Body of pancreas (tissue), 4 donors: ENCODE measurements at regions not wholly inside any gene's neighbourhood (a gene's known extent, or its start where the extent isn't known, plus 50 kb on each side); places are given as distances from the start of the nearest gene placed in this dataset.
A peak's percentile ranks its signal among the peaks of the same experiment; 100 is the strongest.

Experiments used
- ATAC-seq: fragments of 150-250 bp; one replicate; pipeline ENCODE4 v1.9.1; 2016
- DNase-seq, 4 donors: peaks; one replicate each; pipeline ENCODE4 v3.0.0-alpha.2; 2019
- H3K27ac ChIP-seq, 4 donors: fragments of 200-600 bp; sonication (generic); 1 replicate in 3 of 4; 2 replicates in 1 of 4; pipeline versions ENCODE4 v1.5.1 to v1.6.1; 2016 to 2019; ENCODE audit warnings: mild to moderate bottlenecking in 1 of 4, mixed read lengths in 1 of 4, moderate library complexity in 1 of 4
- H3K27me3 ChIP-seq, 2 donors: fragments of 200-600 bp; sonication (generic); one replicate each; pipeline ENCODE4 v1.6.0; 2016; ENCODE audit warnings: mild to moderate bottlenecking in 1 of 2
- H3K36me3 ChIP-seq, 2 donors: fragments of 200-600 bp; sonication (generic); replicated peaks in 1 of 2; 2 replicates each; pipeline ENCODE4 v1.5.1; 2016; ENCODE audit warnings: low read depth in 2 of 2; ENCODE audit not compliant: insufficient read depth in 1 of 2
- H3K4me1 ChIP-seq: fragments of 200-600 bp; sonication (generic); one replicate; pipeline ENCODE4 v1.6.0; 2016
- H3K4me3 ChIP-seq, 2 donors: fragments of 200-600 bp; sonication (generic); 1 replicate in 1 of 2; 2 replicates in 1 of 2; pipeline ENCODE4 v1.5.1; 2016 to 2019
- H3K9me3 ChIP-seq, 3 donors: fragments of 200-600 bp; sonication (generic); 1 replicate in 2 of 3; 2 replicates in 1 of 3; pipeline ENCODE4 v1.5.1; 2016
- POLR2A ChIP-seq, 3 donors: fragments of 450-650 bp; IDR thresholded peaks; one replicate each; pipeline ENCODE4 v1.6.1; 2016; ENCODE audit warnings: antibody characterized with exemption in 3 of 3, mild to moderate bottlenecking in 2 of 3
- WGBS, 2 donors: methylation state at CpG; one replicate each; pipeline ENCODE4 v1.1.5; 2017; 5-methylcytosine and 5-hydroxymethylcytosine counted together
- intact Hi-C: fragments of 100-400 bp; cut with DNase I; formaldehyde crosslinking; loops from one replicate; pipeline ENCODE4 v1.15.1; 2023
- TF ChIP-seq, protein P1 (sequence below), 7 experiments: fragments of 450-650 bp in 4 of 7; fragments of 200-600 bp in 3 of 7; sonication (generic) in 3 of 7; IDR thresholded peaks; one replicate each; pipeline ENCODE4 v1.5.1; 2016 to 2019; ENCODE audit warnings: antibody characterized with exemption in 7 of 7

DNA sequence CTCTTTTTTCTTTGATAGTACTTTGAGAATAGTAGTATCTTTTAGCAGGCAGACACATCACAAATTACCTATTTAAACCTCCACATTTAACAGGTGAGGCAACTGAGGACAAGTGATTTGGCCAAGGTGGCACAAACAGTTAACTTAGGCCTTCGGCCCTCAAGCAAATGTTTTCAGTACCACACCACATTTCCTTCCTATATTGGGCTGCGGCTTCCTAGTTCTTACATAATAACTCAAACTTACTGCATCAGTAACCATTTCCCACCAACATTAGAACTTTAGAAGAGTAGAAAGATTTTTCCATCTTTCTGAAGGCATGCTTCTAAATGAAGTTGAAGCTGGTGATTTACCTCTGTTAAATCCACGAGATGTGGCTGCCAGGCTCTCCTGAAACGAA lies 63.2 kb upstream of the SLC4A4 start:
- Histone ChIP-seq H3K9me3 (no peaks in the 10 kb centered on the region), H3K4me1 (peaks cover 15% of the 10 kb centered on the region), H3K27me3 (no peaks in the 10 kb centered on the region), H3K36me3 (no peaks in the 10 kb centered on the region), H3K27ac (peak overlapping the region in 1 of 4 donors; percentile 37), H3K4me3 (no peak overlapping the region)
- 34 to 40% methylated on average over 4 of the region's 4 CpGs for WGBS, 2 donors
- intact Hi-C loops = no loop called here
- no peak for ATAC-seq
- no peak for TF ChIP-seq POLR2A (IDR thresholded peaks at IDR 0.05)
- TF ChIP-seq, protein P1, sequence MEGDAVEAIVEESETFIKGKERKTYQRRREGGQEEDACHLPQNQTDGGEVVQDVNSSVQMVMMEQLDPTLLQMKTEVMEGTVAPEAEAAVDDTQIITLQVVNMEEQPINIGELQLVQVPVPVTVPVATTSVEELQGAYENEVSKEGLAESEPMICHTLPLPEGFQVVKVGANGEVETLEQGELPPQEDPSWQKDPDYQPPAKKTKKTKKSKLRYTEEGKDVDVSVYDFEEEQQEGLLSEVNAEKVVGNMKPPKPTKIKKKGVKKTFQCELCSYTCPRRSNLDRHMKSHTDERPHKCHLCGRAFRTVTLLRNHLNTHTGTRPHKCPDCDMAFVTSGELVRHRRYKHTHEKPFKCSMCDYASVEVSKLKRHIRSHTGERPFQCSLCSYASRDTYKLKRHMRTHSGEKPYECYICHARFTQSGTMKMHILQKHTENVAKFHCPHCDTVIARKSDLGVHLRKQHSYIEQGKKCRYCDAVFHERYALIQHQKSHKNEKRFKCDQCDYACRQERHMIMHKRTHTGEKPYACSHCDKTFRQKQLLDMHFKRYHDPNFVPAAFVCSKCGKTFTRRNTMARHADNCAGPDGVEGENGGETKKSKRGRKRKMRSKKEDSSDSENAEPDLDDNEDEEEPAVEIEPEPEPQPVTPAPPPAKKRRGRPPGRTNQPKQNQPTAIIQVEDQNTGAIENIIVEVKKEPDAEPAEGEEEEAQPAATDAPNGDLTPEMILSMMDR (IDR thresholded peaks at IDR 0.05) = no peak
- no peak for DNase-seq

GRCh38 chr4:71277353-71277752 lies 61.5 kb upstream of the SLC4A4 start:
- no peak for DNase-seq
- H3K9me3 ChIP-seq = no peaks in the 10 kb centered on the region
- 92 to 93% methylated on average over 1 of the region's 1 CpG for WGBS, 2 donors

GRCh38 chr4:71283642-71284257 lies 55.1 kb upstream of the SLC4A4 start:
- WGBS, 2 donors = 36 to 52% methylated on average over 2 of the region's 2 CpGs
- no peak for DNase-seq
- Histone ChIP-seq H3K36me3 (no peaks in the 10 kb centered on the region), H3K27me3 (no peaks in the 10 kb centered on the region), H3K27ac (peak overlapping the region in 1 of 4 donors; percentile 4), H3K4me1 (peaks cover 15% of the 10 kb centered on the region), H3K4me3 (no peak overlapping the region), H3K9me3 (no peaks in the 10 kb centered on the region)
- TF ChIP-seq POLR2A (IDR thresholded peaks at IDR 0.05) = no peak
- TF ChIP-seq, protein P1 (IDR thresholded peaks at IDR 0.05) = no peak
- no peak for ATAC-seq
- intact Hi-C loops = no loop called here

More at GRCh38 chr4:71277353-71277752, 61.5 kb upstream of the SLC4A4 start:
- peak overlapping the region in 1 of 4 donors; percentile 24 for H3K27ac ChIP-seq
- TF ChIP-seq POLR2A (IDR thresholded peaks at IDR 0.05) = no peak
- TF ChIP-seq, protein P1 (IDR thresholded peaks at IDR 0.05) = no peak
- H3K27me3 ChIP-seq = no peaks in the 10 kb centered on the region
- H3K4me3 ChIP-seq = no peak overlapping the region
- no peaks in the 10 kb centered on the region for H3K36me3 ChIP-seq
- peaks cover 10% of the 10 kb centered on the region for H3K4me1 ChIP-seq
- ATAC-seq = no peak
- intact Hi-C loops = no loop called here

GRCh38 chr4:71287305-71287704 lies 51.5 kb upstream of the SLC4A4 start:
- H3K4me3 ChIP-seq = no peak overlapping the region
- intact Hi-C loops = no loop called here
- no peak for ATAC-seq
- H3K36me3 ChIP-seq = no peaks in the 10 kb centered on the region
- no peaks in the 10 kb centered on the region for H3K9me3 ChIP-seq
- H3K4me1 ChIP-seq = peaks cover 35% of the 10 kb centered on the region
- no peak overlapping the region for H3K27ac ChIP-seq
- WGBS, 2 donors = 50 to 58% methylated on average over 2 of the region's 2 CpGs
- TF ChIP-seq, protein P1 (IDR thresholded peaks at IDR 0.05) = no peak
- no peak for TF ChIP-seq POLR2A (IDR thresholded peaks at IDR 0.05)
- no peak for DNase-seq
- H3K27me3 ChIP-seq = no peaks in the 10 kb centered on the region

GRCh38 chr4:71288875-71289274 lies 49.9 kb upstream of the SLC4A4 start:
- DNase-seq = peak; percentile 43 to 78 (median 71)

More at GRCh38 chr4:71288875-71289274, 49.9 kb upstream of the SLC4A4 start:
- Histone ChIP-seq H3K4me1 (peaks cover 44% of the 10 kb centered on the region), H3K27me3 (no peaks in the 10 kb centered on the region), H3K4me3 (no peak overlapping the region), H3K27ac (peak overlapping the region in 3 of 4 donors; percentile 25 to 61 (median 45)), H3K9me3 (no peaks in the 10 kb centered on the region), H3K36me3 (peaks cover 0 to 3% of the 10 kb centered on the region in 2 donors)
- peak; percentile 72 for ATAC-seq
- intact Hi-C loops = no loop called here
- TF ChIP-seq POLR2A (IDR thresholded peaks at IDR 0.05) = no peak
- TF ChIP-seq, protein P1 (IDR thresholded peaks at IDR 0.05) = peak in 2 of 7 experiments; percentile 19 to 32
